K562 (cell line): ENCODE measurements at regions not wholly inside any gene's neighbourhood (a gene's known extent, or its start where the extent isn't known, plus 50 kb on each side); places are given as distances from the start of the nearest gene placed in this dataset.

ENCODE experiments used
- GABPB1 ChIP-seq: sonication (generic); formaldehyde crosslinking; IDR thresholded peaks from 2 replicates; pipeline ENCODE4 v1.8.0; 2022; ENCODE audit warnings: mild to moderate bottlenecking, missing genetic modification reagents
- HINFP ChIP-seq: fragments of 450-650 bp; conservative IDR thresholded peaks from 2 replicates; pipeline ENCODE4 v1.6.1; 2016; ENCODE audit warnings: missing genetic modification characterization, low read depth, mild to moderate bottlenecking, control low read depth, missing compliant biosample characterization
- PHTF2 ChIP-seq: fragments of 250-450 bp; sonication (Bioruptor Pico); IDR thresholded peaks from 2 replicates; pipeline ENCODE4 v1.5.0; 2021; ENCODE audit warnings: mild to moderate bottlenecking
- RFX7 ChIP-seq: fragments of 250-450 bp; sonication (Bioruptor Pico); IDR thresholded peaks from 2 replicates; pipeline ENCODE4 v1.5.1; 2021; ENCODE audit warnings: mild to moderate bottlenecking
- SMC3 ChIP-seq: conservative IDR thresholded peaks from 2 replicates; pipeline ENCODE4 v1.6.1; 2011; ENCODE audit warnings: low read depth, low read length, improper control_type of control experiment; ENCODE audit not compliant: insufficient read depth
- TSC22D4 ChIP-seq: fragments of 450-650 bp; IDR thresholded peaks from 2 replicates; pipeline ENCODE4 v1.6.1; 2016; ENCODE audit warnings: missing genetic modification characterization, missing biosample characterization, control low read depth
- ZNF354B ChIP-seq: fragments of 250-450 bp; sonication (Bioruptor Pico); IDR thresholded peaks from 2 replicates; pipeline ENCODE4 v1.4.0; 2020
- TF ChIP-seq, protein P1 (sequence below): fragments of 250-450 bp; sonication (Bioruptor Pico); IDR thresholded peaks from 2 replicates; pipeline ENCODE4 v1.5.0; 2021; ENCODE audit warnings: mild to moderate bottlenecking, borderline replicate concordance
- TF ChIP-seq, protein P2 (sequence below): fragments of 250-450 bp; sonication (Bioruptor Pico); IDR thresholded peaks from 2 replicates; pipeline ENCODE4 v1.5.0; 2021; ENCODE audit warnings: mild to moderate bottlenecking, moderate library complexity
- TF ChIP-seq, protein P3 (sequence below): fragments of 200-800 bp; sonication (Bioruptor generic); IDR thresholded peaks from 2 replicates; pipeline ENCODE4 v1.6.1; 2017; ENCODE audit warnings: missing genetic modification characterization, missing compliant biosample characterization

GRCh38 chr4:55729351-55730279, 90.0 kb upstream of the EXOC1L start (continued):
- TF ChIP-seq, protein P1, sequence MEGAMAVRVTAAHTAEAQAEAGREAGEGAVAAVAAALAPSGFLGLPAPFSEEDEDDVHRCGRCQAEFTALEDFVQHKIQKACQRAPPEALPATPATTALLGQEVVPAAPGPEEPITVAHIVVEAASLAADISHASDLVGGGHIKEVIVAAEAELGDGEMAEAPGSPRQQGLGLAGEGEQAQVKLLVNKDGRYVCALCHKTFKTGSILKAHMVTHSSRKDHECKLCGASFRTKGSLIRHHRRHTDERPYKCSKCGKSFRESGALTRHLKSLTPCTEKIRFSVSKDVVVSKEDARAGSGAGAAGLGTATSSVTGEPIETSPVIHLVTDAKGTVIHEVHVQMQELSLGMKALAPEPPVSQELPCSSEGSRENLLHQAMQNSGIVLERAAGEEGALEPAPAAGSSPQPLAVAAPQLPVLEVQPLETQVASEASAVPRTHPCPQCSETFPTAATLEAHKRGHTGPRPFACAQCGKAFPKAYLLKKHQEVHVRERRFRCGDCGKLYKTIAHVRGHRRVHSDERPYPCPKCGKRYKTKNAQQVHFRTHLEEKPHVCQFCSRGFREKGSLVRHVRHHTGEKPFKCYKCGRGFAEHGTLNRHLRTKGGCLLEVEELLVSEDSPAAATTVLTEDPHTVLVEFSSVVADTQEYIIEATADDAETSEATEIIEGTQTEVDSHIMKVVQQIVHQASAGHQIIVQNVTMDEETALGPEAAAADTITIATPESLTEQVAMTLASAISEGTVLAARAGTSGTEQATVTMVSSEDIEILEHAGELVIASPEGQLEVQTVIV (CRISPR knock-in tag), result no peak
- TF ChIP-seq, protein P2, sequence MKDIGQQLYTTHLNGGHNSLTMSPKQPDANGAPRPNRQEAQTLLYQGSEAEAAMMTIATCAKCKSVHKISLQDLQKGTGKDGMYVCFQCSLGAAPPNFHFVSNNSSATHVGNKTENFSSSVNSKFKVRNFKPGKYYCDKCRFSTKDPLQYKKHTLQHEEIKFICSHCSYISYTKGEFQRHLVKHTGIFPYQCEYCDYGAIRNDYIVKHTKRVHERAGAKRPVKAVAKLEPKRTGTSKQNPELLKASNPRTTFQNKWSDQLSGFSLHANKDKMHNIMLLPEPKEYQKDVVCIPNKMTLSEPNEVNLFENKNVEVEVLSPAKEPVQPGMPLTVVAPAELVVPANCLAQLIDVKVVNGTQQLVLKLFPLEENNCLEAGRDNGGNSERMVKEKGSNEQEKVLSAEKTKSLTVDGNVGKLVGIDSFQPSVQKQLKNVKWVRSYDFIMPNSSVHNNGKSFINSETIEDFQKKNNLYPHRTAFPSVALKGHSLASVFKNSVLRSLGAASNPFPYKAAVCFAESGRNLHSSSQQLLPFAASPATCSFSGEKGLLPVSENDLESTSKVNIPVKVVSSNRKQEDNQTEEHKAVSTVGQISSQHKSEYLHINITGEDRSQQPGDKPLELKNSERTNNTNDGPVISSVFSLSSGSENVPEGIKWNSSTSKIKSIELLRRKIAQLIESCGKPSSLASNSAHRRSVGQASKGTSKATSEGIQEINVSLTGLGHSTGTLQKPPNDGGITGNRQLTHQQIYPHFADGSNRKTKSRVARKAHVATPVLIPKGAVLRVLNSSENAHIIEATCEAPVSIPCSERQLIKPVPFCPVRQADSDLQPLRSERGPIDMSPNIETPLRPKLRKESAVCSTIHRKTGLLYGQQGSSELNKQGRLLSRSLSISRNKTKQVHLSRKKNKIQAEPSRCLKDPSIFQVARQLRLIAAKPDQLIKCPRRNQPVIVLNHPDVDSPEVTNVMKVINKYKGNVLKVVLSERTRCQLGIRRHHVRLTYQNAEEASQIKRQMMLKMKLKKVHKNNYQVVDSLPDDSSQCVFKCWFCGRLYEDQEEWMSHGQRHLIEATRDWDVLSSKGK (CRISPR knock-in tag), result no peak
- TF ChIP-seq, protein P3, sequence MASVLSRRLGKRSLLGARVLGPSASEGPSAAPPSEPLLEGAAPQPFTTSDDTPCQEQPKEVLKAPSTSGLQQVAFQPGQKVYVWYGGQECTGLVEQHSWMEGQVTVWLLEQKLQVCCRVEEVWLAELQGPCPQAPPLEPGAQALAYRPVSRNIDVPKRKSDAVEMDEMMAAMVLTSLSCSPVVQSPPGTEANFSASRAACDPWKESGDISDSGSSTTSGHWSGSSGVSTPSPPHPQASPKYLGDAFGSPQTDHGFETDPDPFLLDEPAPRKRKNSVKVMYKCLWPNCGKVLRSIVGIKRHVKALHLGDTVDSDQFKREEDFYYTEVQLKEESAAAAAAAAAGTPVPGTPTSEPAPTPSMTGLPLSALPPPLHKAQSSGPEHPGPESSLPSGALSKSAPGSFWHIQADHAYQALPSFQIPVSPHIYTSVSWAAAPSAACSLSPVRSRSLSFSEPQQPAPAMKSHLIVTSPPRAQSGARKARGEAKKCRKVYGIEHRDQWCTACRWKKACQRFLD (CRISPR knock-in tag), result peak; percentile 79
- TF ChIP-seq SMC3 (no peak), HINFP (tag) (no peak), ZNF354B (no peak), PHTF2 (CRISPR knock-in tag) (no peak), RFX7 (CRISPR knock-in tag) (no peak), GABPB1 (CRISPR knock-in tag) (no peak), TSC22D4 (tag) (no peak)
